SKM-1 treated with dmso at 0.1 percent for 144 hours (cell line): ENCODE measurements at regions not wholly inside any gene's neighbourhood (a gene's known extent, or its start where the extent isn't known, plus 50 kb on each side); places are given as distances from the start of the nearest gene placed in this dataset.

Source experiments
- DNase-seq: peaks from one replicate; lab custom pipeline; 2025; ENCODE audit not compliant: unreplicated experiment; lab: John Stamatoyannopoulos, UW

GRCh38 chr5:121706686-121707085 is 145.0 kb upstream of the FTMT start:
- no peak for DNase-seq

GRCh38 chr5:121707178-121707577 is 144.5 kb upstream of the FTMT start:
- no peak for DNase-seq

- DNase-seq, result no peak
Measured at GRCh38 chr5:121711416-121711815, 140.3 kb upstream of the FTMT start.

GRCh38 chr5:121719255-121719654 is 132.4 kb upstream of the FTMT start:
- no peak for DNase-seq

GRCh38 chr5:121725450-121725849 is 126.2 kb upstream of the FTMT start:
- DNase-seq, result no peak

- no peak for DNase-seq
Measured at GRCh38 chr5:121726991-121727390, 124.7 kb upstream of the FTMT start.

- DNase-seq, result no peak
Measured at GRCh38 chr5:121731377-121731776, 120.3 kb upstream of the FTMT start.

GRCh38 chr5:121735618-121736017 is 116.1 kb upstream of the FTMT start:
- no peak for DNase-seq

- DNase-seq, result no peak
Measured at GRCh38 chr5:121737120-121737519, 114.6 kb upstream of the FTMT start.

GRCh38 chr5:121741156-121741555 is 110.5 kb upstream of the FTMT start:
- DNase-seq, result no peak

GRCh38 chr5:121744577-121744976 is 107.1 kb upstream of the FTMT start:
- DNase-seq, result no peak

GRCh38 chr5:121745407-121745806 is 106.3 kb upstream of the FTMT start:
- no peak for DNase-seq

GRCh38 chr5:121746763-121747162 is 104.9 kb upstream of the FTMT start:
- DNase-seq, result no peak

- DNase-seq, result no peak
Measured at GRCh38 chr5:121748686-121749085, 103.0 kb upstream of the FTMT start.

GRCh38 chr5:121752149-121752548 is 99.5 kb upstream of the FTMT start:
- DNase-seq, result no peak

- DNase-seq, result no peak
Measured at GRCh38 chr5:121755266-121755665, 96.4 kb upstream of the FTMT start.

- no peak for DNase-seq
Measured at GRCh38 chr5:121757753-121758152, 93.9 kb upstream of the FTMT start.

- no peak for DNase-seq
Measured at GRCh38 chr5:121758615-121759014, 93.1 kb upstream of the FTMT start.

- no peak for DNase-seq
Measured at GRCh38 chr5:121762426-121762825, 89.3 kb upstream of the FTMT start.

GRCh38 chr5:121763665-121764064 is 88.0 kb upstream of the FTMT start:
- no peak for DNase-seq

GRCh38 chr5:121780406-121780805 is 71.3 kb upstream of the FTMT start:
- DNase-seq, result no peak

- DNase-seq, result no peak
Measured at GRCh38 chr5:121783700-121784099, 68.0 kb upstream of the FTMT start.

GRCh38 chr5:121793791-121794190 is 57.9 kb upstream of the FTMT start:
- no peak for DNase-seq

GRCh38 chr5:121795511-121795910 is 56.2 kb upstream of the FTMT start:
- DNase-seq, result no peak
